GM23248 (cell line): ENCODE measurements at regions not wholly inside any gene's neighbourhood (a gene's known extent, or its start where the extent isn't known, plus 50 kb on each side); places are given as distances from the start of the nearest gene placed in this dataset.

ENCODE experiments used
- EZH2 ChIP-seq: fragments of 200-600 bp; sonication (generic); IDR thresholded peaks from 2 replicates; pipeline ENCODE4 v1.6.1; 2018; ENCODE audit warnings: antibody characterized with exemption, mild to moderate bottlenecking; ENCODE audit not compliant: insufficient read depth, poor library complexity, severe bottlenecking
- EZH2phosphoT487 ChIP-seq: fragments of 200-600 bp; sonication (generic); IDR thresholded peaks from 2 replicates; pipeline ENCODE4 v1.6.1; 2018; ENCODE audit warnings: antibody characterized with exemption, moderate library complexity, mild to moderate bottlenecking, low read depth; ENCODE audit not compliant: insufficient read depth

DNA sequence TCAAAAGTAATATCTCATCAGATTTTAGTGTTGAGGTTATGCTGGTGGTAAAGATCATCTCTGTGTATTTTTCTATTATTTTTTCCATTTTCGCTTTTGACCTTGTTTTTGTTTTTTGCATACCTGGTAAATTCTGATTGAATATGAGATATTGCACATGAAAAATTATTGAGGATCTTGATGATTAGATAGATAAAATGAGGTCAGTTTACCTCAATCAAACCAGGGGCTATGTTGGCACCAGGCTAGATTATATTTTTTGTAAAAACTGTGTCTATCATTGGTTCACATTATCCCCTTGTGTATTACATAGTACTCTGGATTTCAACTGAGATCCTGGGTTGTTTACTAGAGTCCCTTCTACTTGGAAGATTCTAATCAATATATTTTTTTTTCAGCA is 774.9 kb upstream of the ZNF608 start:
- TF ChIP-seq EZH2 (no peak), EZH2phosphoT487 (no peak)
